ENCODE measurements at regions not wholly inside any gene's neighbourhood (a gene's known extent, or its start where the extent isn't known, plus 50 kb on each side); places are given as distances from the start of the nearest gene placed in this dataset.
A peak's percentile ranks its signal among the peaks of the same experiment; 100 is the strongest.

GRCh38 chr15:85847031-85847430, 52.3 kb upstream of the KLHL25 start:
- ATAC-seq (no peak), DNase-seq (no peak)
- Mint-ChIP-seq H3K4me3 (no peak overlapping the region), H3K27ac (no peak overlapping the region), H3K27me3 (peaks cover 27% of the 10 kb centered on the region), H3K4me1 (no peaks in the 10 kb centered on the region), H3K36me3 (ENCODE audit: low read depth) (no peaks in the 10 kb centered on the region)
- H3K9me3 ChIP-seq (ENCODE audit: control insufficient read depth, low read length, poor library complexity, severe bottlenecking) = no peaks in the 10 kb centered on the region

GRCh38 chr15:85849946-85850345, 55.2 kb upstream of the KLHL25 start:
- ATAC-seq = no peak

GRCh38 chr15:85852969-85853368, 58.2 kb upstream of the KLHL25 start:
- no peak for ATAC-seq
- H3K27ac Mint-ChIP-seq = no peak overlapping the region
- H3K9me3 ChIP-seq (ENCODE audit: control insufficient read depth, low read length, poor library complexity, severe bottlenecking) = no peaks in the 10 kb centered on the region
- peaks cover 2% of the 10 kb centered on the region for H3K36me3 Mint-ChIP-seq (ENCODE audit: low read depth)
- H3K27me3 Mint-ChIP-seq = peaks cover 35% of the 10 kb centered on the region
- H3K4me1 Mint-ChIP-seq = peaks cover 5% of the 10 kb centered on the region
- DNase-seq = no peak
- H3K4me3 Mint-ChIP-seq = no peak overlapping the region

More at GRCh38 chr15:85849946-85850345, 55.2 kb upstream of the KLHL25 start:
- DNase-seq = no peak
- no peaks in the 10 kb centered on the region for H3K9me3 ChIP-seq (ENCODE audit: control insufficient read depth, low read length, poor library complexity, severe bottlenecking)
- Mint-ChIP-seq H3K36me3 (ENCODE audit: low read depth) (peaks cover 2% of the 10 kb centered on the region), H3K27ac (no peak overlapping the region), H3K4me3 (no peak overlapping the region), H3K4me1 (peaks cover 5% of the 10 kb centered on the region), H3K27me3 (peaks cover 30% of the 10 kb centered on the region)

GRCh38 chr15:85854345-85855097, 59.8 kb upstream of the KLHL25 start:
- DNase-seq = peak in 1 of 3 donors; percentile 30
- H3K36me3 Mint-ChIP-seq (ENCODE audit: low read depth) = peaks cover 2% of the 10 kb centered on the region
- ATAC-seq = peak; percentile 69
- peaks cover 12% of the 10 kb centered on the region for H3K4me1 Mint-ChIP-seq
- no peaks in the 10 kb centered on the region for H3K9me3 ChIP-seq (ENCODE audit: control insufficient read depth, low read length, poor library complexity, severe bottlenecking)
- peaks cover 42% of the 10 kb centered on the region for H3K27me3 Mint-ChIP-seq
- no peak overlapping the region for H3K27ac Mint-ChIP-seq
- H3K4me3 Mint-ChIP-seq = no peak overlapping the region

- Mint-ChIP-seq H3K27me3 (peaks cover 35% of the 10 kb centered on the region), H3K4me3 (peak overlapping the region; percentile 49), H3K4me1 (peaks cover 12% of the 10 kb centered on the region)
These were observed 64.1 kb upstream of the KLHL25 start for GRCh38 chr15:85858586-85859375.

GRCh38 chr15:85859671-85860070, 64.9 kb upstream of the KLHL25 start:
- H3K9me3 ChIP-seq (ENCODE audit: control insufficient read depth, low read length, poor library complexity, severe bottlenecking) = no peaks in the 10 kb centered on the region
- ATAC-seq = no peak
- Mint-ChIP-seq H3K36me3 (ENCODE audit: low read depth) (no peaks in the 10 kb centered on the region), H3K4me1 (peaks cover 7% of the 10 kb centered on the region), H3K4me3 (no peak overlapping the region), H3K27ac (no peak overlapping the region), H3K27me3 (peaks cover 29% of the 10 kb centered on the region)
- no peak for DNase-seq

More at GRCh38 chr15:85858586-85859375, 64.1 kb upstream of the KLHL25 start:
- Mint-ChIP-seq H3K36me3 (ENCODE audit: low read depth) (peaks cover 2% of the 10 kb centered on the region), H3K27ac (peak overlapping the region; percentile 72)
- peak; percentile 47 to 73 (median 57) for DNase-seq
- H3K9me3 ChIP-seq (ENCODE audit: control insufficient read depth, low read length, poor library complexity, severe bottlenecking) = no peaks in the 10 kb centered on the region
- ATAC-seq = peak; percentile 92

- Mint-ChIP-seq H3K4me3 (no peak overlapping the region), H3K36me3 (ENCODE audit: low read depth) (no peaks in the 10 kb centered on the region), H3K27me3 (peaks cover 27% of the 10 kb centered on the region), H3K27ac (no peak overlapping the region), H3K4me1 (peaks cover 11% of the 10 kb centered on the region)
- H3K9me3 ChIP-seq (ENCODE audit: control insufficient read depth, low read length, poor library complexity, severe bottlenecking) = no peaks in the 10 kb centered on the region
- DNase-seq (no peak), ATAC-seq (no peak)
These were observed 65.9 kb upstream of the KLHL25 start for GRCh38 chr15:85860394-85861161.

GRCh38 chr15:85865070-85865684, 70.5 kb upstream of the KLHL25 start:
- DNase-seq (no peak), ATAC-seq (no peak)
- peak overlapping the region; percentile 65 for H3K27ac Mint-ChIP-seq
- no peak overlapping the region for H3K4me3 Mint-ChIP-seq
- peaks cover 12% of the 10 kb centered on the region for H3K4me1 Mint-ChIP-seq
- H3K9me3 ChIP-seq (ENCODE audit: control insufficient read depth, low read length, poor library complexity, severe bottlenecking) = no peaks in the 10 kb centered on the region
- no peaks in the 10 kb centered on the region for H3K36me3 Mint-ChIP-seq (ENCODE audit: low read depth)
- H3K27me3 Mint-ChIP-seq = peaks cover under 1% of the 10 kb centered on the region

- peaks cover 16% of the 10 kb centered on the region for H3K27me3 Mint-ChIP-seq
- H3K9me3 ChIP-seq (ENCODE audit: control insufficient read depth, low read length, poor library complexity, severe bottlenecking) = no peaks in the 10 kb centered on the region
- H3K4me3 Mint-ChIP-seq = no peak overlapping the region
- H3K36me3 Mint-ChIP-seq (ENCODE audit: low read depth) = no peaks in the 10 kb centered on the region
- peaks cover 12% of the 10 kb centered on the region for H3K4me1 Mint-ChIP-seq
- ATAC-seq = no peak
- DNase-seq = no peak
- peak overlapping the region; percentile 45 for H3K27ac Mint-ChIP-seq
These were observed 72.5 kb upstream of the KLHL25 start for GRCh38 chr15:85867250-85867649.

- H3K9me3 ChIP-seq (ENCODE audit: control insufficient read depth, low read length, poor library complexity, severe bottlenecking) = no peaks in the 10 kb centered on the region
- H3K4me3 Mint-ChIP-seq = no peak overlapping the region
- no peak for DNase-seq
- no peaks in the 10 kb centered on the region for H3K36me3 Mint-ChIP-seq (ENCODE audit: low read depth)
- H3K27me3 Mint-ChIP-seq = peaks cover 32% of the 10 kb centered on the region
- peaks cover 12% of the 10 kb centered on the region for H3K4me1 Mint-ChIP-seq
- ATAC-seq = no peak
- no peak overlapping the region for H3K27ac Mint-ChIP-seq
These were observed 74.4 kb upstream of the KLHL25 start for GRCh38 chr15:85869124-85869523.

GRCh38 chr15:85870216-85871014, 75.7 kb upstream of the KLHL25 start:
- Mint-ChIP-seq H3K27ac (no peak overlapping the region), H3K27me3 (peaks cover 42% of the 10 kb centered on the region), H3K4me1 (peaks cover 9% of the 10 kb centered on the region), H3K4me3 (no peak overlapping the region), H3K36me3 (ENCODE audit: low read depth) (no peaks in the 10 kb centered on the region)
- ATAC-seq (no peak), DNase-seq (no peak)
- no peaks in the 10 kb centered on the region for H3K9me3 ChIP-seq (ENCODE audit: control insufficient read depth, low read length, poor library complexity, severe bottlenecking)

- Mint-ChIP-seq H3K4me3 (no peak overlapping the region), H3K27me3 (peaks cover 53% of the 10 kb centered on the region), H3K4me1 (peaks cover 4% of the 10 kb centered on the region), H3K27ac (no peak overlapping the region), H3K36me3 (ENCODE audit: low read depth) (no peaks in the 10 kb centered on the region)
- DNase-seq (no peak), ATAC-seq (no peak)
- H3K9me3 ChIP-seq (ENCODE audit: control insufficient read depth, low read length, poor library complexity, severe bottlenecking) = no peaks in the 10 kb centered on the region
These were observed 76.8 kb upstream of the KLHL25 start for GRCh38 chr15:85871545-85871944.
